HCT116 (cell line): ENCODE measurements at regions not wholly inside any gene's neighbourhood (a gene's known extent, or its start where the extent isn't known, plus 50 kb on each side); places are given as distances from the start of the nearest gene placed in this dataset.

Experiments
- ATAC-seq: fragments of 200-7000 bp; cut with Tn5 transposase; 2 replicates; pipeline ENCODE4 v1.9.1; 2020; ENCODE audit warnings: mild to moderate bottlenecking, moderate library complexity
- BruUV-seq: library from RNA; stranded (reverse); fragments of 400-500 nt; replicated peaks from 2 replicates; lab custom pipeline; 2021; lab: Mats Ljungman, UMichigan
- CTCF ChIA-PET: fragments of 300-600 bp; sonication (Branson Sonifier 250); formaldehyde crosslinking; loops from one replicate; lab custom pipeline; 2021; ENCODE audit warnings: antibody characterized with exemption; lab: Charles Lee
- POLR2A ChIA-PET: fragments of 300-600, 350-600 bp; sonication (Branson Sonifier 250); formaldehyde crosslinking; loops from one replicate; lab custom pipeline; 2021; ENCODE audit warnings: antibody characterized with exemption; lab: Charles Lee
- RAD21 ChIA-PET, 2 experiments: fragments of 300-600 bp; sonication (Branson Sonifier 250); formaldehyde crosslinking; loops; one replicate each; lab custom pipeline; 2023; ENCODE audit warnings: low total read pairs in 2 of 2; ENCODE audit not compliant: uncharacterized antibody in 2 of 2, unreplicated experiment in 2 of 2, low non-redundant PET in 1 of 2; lab: Charles Lee
- DNase-seq: peaks from one replicate; pipeline ENCODE4 v3.0.0-alpha.2; 2010; ENCODE audit warnings: low read depth, low spot score
- H2AFZ ChIP-seq: fragments of 200-600 bp; shearing (Covaris generic), sonication (generic); 2 replicates; pipeline ENCODE4 v1.6.1; 2017; ENCODE audit warnings: low read depth, mixed run types, mixed read lengths, antibody characterized with exemption, low read length; ENCODE audit not compliant: poor library complexity, severe bottlenecking
- H3K27ac ChIP-seq: 2 replicates; pipeline ENCODE4 v1.5.1; 2012; ENCODE audit warnings: low read depth, low read length
- H3K27me3 ChIP-seq: fragments of 200-600 bp; sonication (generic); 2 replicates; pipeline ENCODE4 v1.6.1; 2016; ENCODE audit warnings: mixed run types, low read length, mixed read lengths; ENCODE audit not compliant: insufficient read depth
- H3K36me3 ChIP-seq, 2 experiments: fragments of 200-500 bp in 1 of 2; fragments of 200-600 bp in 1 of 2; sonication (Bioruptor generic) in 1 of 2; sonication (generic) in 1 of 2; 2 replicates each; pipeline versions ENCODE4 v1.5.1 to v1.6.1; 2014 to 2016; ENCODE audit warnings: low read length in 2 of 2, inconsistent platforms in 1 of 2, mixed read lengths in 1 of 2, mixed run types in 1 of 2; ENCODE audit not compliant: insufficient read depth in 2 of 2, control insufficient read depth in 1 of 2
- H3K4me1 ChIP-seq, 2 experiments: fragments of 200-600 bp in 1 of 2; sonication (generic) in 1 of 2; 2 replicates each; pipeline versions ENCODE4 v1.5.1 to v1.6.1; 2012 to 2017; ENCODE audit warnings: low read length in 2 of 2, inconsistent platforms in 1 of 2, mild to moderate bottlenecking in 1 of 2, mixed read lengths in 1 of 2, mixed run types in 1 of 2, moderate library complexity in 1 of 2; ENCODE audit not compliant: insufficient read depth in 2 of 2, control insufficient read depth in 1 of 2
- H3K4me2 ChIP-seq: fragments of 200-600 bp; sonication (generic); 2 replicates; pipeline ENCODE4 v1.6.1; 2017; ENCODE audit warnings: mixed run types, low read length, mixed read lengths
- H3K4me3 ChIP-seq, 2 experiments: fragments of 200-600 bp in 1 of 2; sonication (generic) in 1 of 2; replicated peaks in 1 of 2; 2 replicates each; pipeline ENCODE4 v1.5.1; 2011 to 2016; ENCODE audit warnings: low read length in 2 of 2, control low read depth in 1 of 2, low read depth in 1 of 2, mild to moderate bottlenecking in 1 of 2, mixed read lengths in 1 of 2, mixed run types in 1 of 2
- H3K79me2 ChIP-seq: fragments of 200-600 bp; sonication (generic); 2 replicates; pipeline ENCODE4 v1.6.1; 2017; ENCODE audit warnings: mild to moderate bottlenecking, mixed run types, low read length, moderate library complexity, mixed read lengths; ENCODE audit not compliant: insufficient read depth
- H3K9ac ChIP-seq: fragments of 200-600 bp; sonication (generic); 2 replicates; pipeline ENCODE4 v1.6.1; 2016; ENCODE audit warnings: low read length, mixed read lengths
- H3K9me2 ChIP-seq: fragments of 200-600 bp; sonication (generic), shearing (Covaris generic); 2 replicates; pipeline ENCODE4 v1.6.1; 2017; ENCODE audit warnings: mixed run types, mild to moderate bottlenecking, moderate library complexity; ENCODE audit not compliant: insufficient read depth
- H3K9me3 ChIP-seq, 2 experiments: fragments of 200-500 bp in 1 of 2; fragments of 200-600 bp in 1 of 2; sonication (Bioruptor generic) in 1 of 2; sonication (generic) in 1 of 2; 2 replicates each; pipeline ENCODE4 v1.6.1; 2014 to 2017; ENCODE audit warnings: low read length in 2 of 2, mixed read lengths in 2 of 2, inconsistent platforms in 1 of 2, low read depth in 1 of 2, mild to moderate bottlenecking in 1 of 2, mixed run types in 1 of 2, moderate library complexity in 1 of 2; ENCODE audit not compliant: control insufficient read depth in 1 of 2, insufficient read depth in 1 of 2
- H4K20me1 ChIP-seq: fragments of 200-600 bp; sonication (generic), shearing (Covaris generic); 2 replicates; pipeline ENCODE4 v1.6.1; 2017; ENCODE audit warnings: mixed run types, mild to moderate bottlenecking, moderate library complexity; ENCODE audit not compliant: insufficient read depth
- ATF3 ChIP-seq: IDR thresholded peaks from 2 replicates; pipeline ENCODE4 v1.6.1; 2012
- CBX3 ChIP-seq: IDR thresholded peaks from 2 replicates; pipeline ENCODE4 v1.6.1; 2012; ENCODE audit warnings: low read depth
- CTCF ChIP-seq, 3 experiments: fragments of 200-600 bp in 1 of 3; sonication (generic) in 1 of 3; IDR thresholded peaks in 2 of 3; conservative IDR thresholded peaks in 1 of 3; 2 replicates each; pipeline ENCODE4 v1.5.1; 2012 to 2017; ENCODE audit warnings: low read depth in 2 of 3, low read length in 2 of 3, antibody characterized with exemption in 1 of 3, borderline replicate concordance in 1 of 3, control low read depth in 1 of 3, mild to moderate bottlenecking in 1 of 3, mixed read lengths in 1 of 3, mixed run types in 1 of 3, moderate library complexity in 1 of 3; ENCODE audit not compliant: insufficient read depth in 1 of 3
- ELF1 ChIP-seq: IDR thresholded peaks from 2 replicates; pipeline ENCODE4 v1.6.1; 2012; ENCODE audit warnings: low read depth, borderline replicate concordance
- EZH2phosphoT487 ChIP-seq: fragments of 200-600 bp; IDR thresholded peaks from 2 replicates; pipeline ENCODE4 v1.6.1; 2018; ENCODE audit warnings: antibody characterized with exemption, borderline replicate concordance
- JUND ChIP-seq: IDR thresholded peaks from 2 replicates; pipeline ENCODE4 v1.6.1; 2012
- POLR2A ChIP-seq: IDR thresholded peaks from 2 replicates; pipeline ENCODE4 v1.7.0; 2011; ENCODE audit warnings: borderline replicate concordance; ENCODE audit not compliant: insufficient read depth, insufficient read length; ENCODE audit errors: extremely low read depth
- SIN3A ChIP-seq: IDR thresholded peaks from 2 replicates; pipeline ENCODE4 v1.6.1; 2012; ENCODE audit warnings: low read depth
- SP1 ChIP-seq: IDR thresholded peaks from 2 replicates; pipeline ENCODE4 v1.6.1; 2012; ENCODE audit warnings: low read depth
- TCF7L2 ChIP-seq: IDR thresholded peaks from 2 replicates; pipeline ENCODE4 v1.7.0; 2011; ENCODE audit warnings: borderline replicate concordance, inconsistent platforms; ENCODE audit not compliant: insufficient read depth, insufficient read length; ENCODE audit errors: extremely low read depth
- YY1 ChIP-seq: IDR thresholded peaks from 2 replicates; pipeline ENCODE4 v1.6.1; 2011; ENCODE audit warnings: low read length, low read depth, moderate library complexity, mild to moderate bottlenecking; ENCODE audit not compliant: insufficient replicate concordance; ENCODE audit errors: extremely low read depth
- ZFX ChIP-seq: fragments of 450-650 bp; IDR thresholded peaks from 2 replicates; pipeline ENCODE4 v1.6.1; 2017
- ZNF274 ChIP-seq: fragments of 200-500 bp; sonication (Bioruptor generic); IDR thresholded peaks from 2 replicates; pipeline ENCODE4 v1.6.1; 2014; ENCODE audit warnings: mild to moderate bottlenecking, low read depth, low read length, inconsistent platforms
- intact Hi-C: fragments of 100-400 bp; cut with micrococcal nuclease; formaldehyde crosslinking; loops from 2 replicates; pipeline ENCODE4 v1.10.0; 2022

DNA sequence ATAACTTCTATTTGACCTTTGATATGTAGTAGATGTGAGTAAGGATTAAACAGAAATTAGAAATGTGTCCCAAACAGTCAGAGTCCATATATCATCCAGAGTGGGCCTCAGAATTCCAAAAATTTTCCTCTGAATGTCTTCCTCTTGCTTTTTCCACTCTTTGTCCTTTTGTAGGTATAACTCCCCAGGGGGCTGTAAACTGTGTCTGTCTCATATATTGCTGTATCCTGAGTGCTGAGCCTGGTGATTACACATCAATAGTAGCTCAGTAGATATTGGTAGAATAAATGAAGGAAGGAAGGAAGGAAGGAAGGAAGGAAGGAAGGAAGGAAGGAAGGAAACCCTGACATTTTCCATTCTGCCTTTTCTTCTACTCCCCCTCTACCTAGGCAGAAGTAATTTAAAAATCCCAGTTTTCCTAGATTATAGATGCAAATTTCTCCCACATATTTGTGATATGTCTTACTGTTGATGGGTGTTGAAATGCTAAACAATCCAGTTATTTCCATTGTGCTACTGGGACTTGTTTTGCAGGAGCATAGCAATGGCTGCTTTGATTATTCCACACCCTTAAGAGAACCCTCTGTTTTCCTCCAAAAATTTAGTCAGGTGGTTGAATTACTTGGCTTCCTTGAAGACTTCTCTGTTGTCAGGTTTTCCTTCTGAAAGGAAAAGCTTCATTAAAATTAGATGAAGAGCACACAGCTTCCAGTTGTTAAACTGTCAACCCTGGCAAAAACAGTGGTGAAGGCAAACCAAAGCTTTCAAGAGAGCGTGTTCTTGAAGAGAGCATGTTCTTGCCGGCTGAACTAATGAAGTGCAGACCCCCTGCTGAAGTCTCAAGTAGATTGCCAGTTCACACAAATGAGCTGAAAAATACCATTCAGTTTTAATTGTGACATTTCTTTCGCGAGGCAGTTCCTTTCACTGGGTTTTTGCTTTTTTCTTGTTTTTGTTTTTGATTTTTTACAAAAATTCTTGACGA, 147.8 kb downstream of the KCNE4 start:
- Histone ChIP-seq H2AFZ (peak overlapping the region; percentile 59), H3K4me3 (no peak overlapping the region), H3K79me2 (no peaks in the 10 kb centered on the region), H3K9me3 (no peaks in the 10 kb centered on the region), H3K9me2 (no peaks in the 10 kb centered on the region), H3K4me2 (no peak overlapping the region), H4K20me1 (no peaks in the 10 kb centered on the region), H3K27ac (no peak overlapping the region), H3K36me3 (no peaks in the 10 kb centered on the region), H3K27me3 (no peaks in the 10 kb centered on the region), H3K4me1 (no peaks in the 10 kb centered on the region)
- intact Hi-C loops, result no loop called here
- no peak for DNase-seq
- no peak for ATAC-seq
- ChIA-PET POLR2A (no interaction called here), RAD21 (no interaction called here), CTCF (no interaction called here)
- TF ChIP-seq CBX3 (no peak), ATF3 (no peak)
- TF ChIP-seq, all 23 proteins: peak for 0
- no TSS peak for BruUV-seq
- no peak overlapping the region for H3K9ac ChIP-seq

GRCh38 chr2:223203971-223204929, 152.3 kb downstream of the KCNE4 start:
- intact Hi-C loops, result no loop called here
- POLR2A ChIA-PET, result no interaction called here
- Histone ChIP-seq H3K9ac (no peak overlapping the region), H3K4me1 (no peaks in the 10 kb centered on the region), H3K36me3 (no peaks in the 10 kb centered on the region), H3K4me3 (no peak overlapping the region), H3K4me2 (no peak overlapping the region), H2AFZ (no peak overlapping the region), H3K9me3 (no peaks in the 10 kb centered on the region), H3K9me2 (no peaks in the 10 kb centered on the region), H3K79me2 (no peaks in the 10 kb centered on the region), H4K20me1 (no peaks in the 10 kb centered on the region), H3K27me3 (no peaks in the 10 kb centered on the region), H3K27ac (no peak overlapping the region)
- BruUV-seq, result no TSS peak
- no peak for ATAC-seq
- no peak for DNase-seq
- CTCF ChIA-PET, result no interaction called here
- RAD21 ChIA-PET, result interaction anchor here in 1 of 2 experiments (0.5 kb wide), 1 partner anchor 555 kb away, joined by 3 read pairs; no protein-coding TSS in a partner anchor
- TF ChIP-seq SP1, result no peak
- TF ChIP-seq ATF3, result no peak
- no peak for TF ChIP-seq ZFX
- TF ChIP-seq EZH2phosphoT487, result no peak
- no peak for TF ChIP-seq CTCF (IDR thresholded peaks at IDR 0.05 in 2 of 3, conservative IDR thresholded peaks at IDR 0.05 in 1 of 3; ENCODE audit: borderline replicate concordance in 1 of 3, insufficient read depth in 1 of 3, low read depth in 2 of 3, low read length in 2 of 3)
- no peak for TF ChIP-seq ZNF274
- TF ChIP-seq SIN3A, result no peak
- TF ChIP-seq CBX3, result no peak
- TF ChIP-seq POLR2A, result no peak
- no peak for TF ChIP-seq TCF7L2
- no peak for TF ChIP-seq JUND
- no peak for TF ChIP-seq ELF1
- no peak for TF ChIP-seq YY1
